Heart left ventricle (tissue), 16 donors: ENCODE measurements at regions not wholly inside any gene's neighbourhood (a gene's known extent, or its start where the extent isn't known, plus 50 kb on each side); places are given as distances from the start of the nearest gene placed in this dataset.

ENCODE experiments used
- ATAC-seq, 4 donors: fragments of 200-7000 bp; cut with Tn5 transposase; one replicate each; pipeline ENCODE4 v1.9.1; 2020 to 2022; ENCODE audit warnings: moderate library complexity in 4 of 4, mild to moderate bottlenecking in 3 of 4, moderate number of reproducible peaks in 1 of 4
- DNase-seq, 5 donors: peaks; one replicate each; pipeline ENCODE4 v3.0.0-alpha.2; 2020
- H3K27ac ChIP-seq, 12 donors: fragments of 200-600 bp; sonication (generic) in 4 of 12; one replicate each; pipeline versions ENCODE4 v1.5.0 to v1.8.0; 2016 to 2022; ENCODE audit warnings: mild to moderate bottlenecking in 2 of 12
- H3K27me3 ChIP-seq, 9 donors: fragments of 200-600 bp; sonication (generic) in 2 of 9; one replicate each; pipeline versions ENCODE4 v1.5.1 to v1.8.0; 2016 to 2022; ENCODE audit warnings: mild to moderate bottlenecking in 3 of 9
- H3K36me3 ChIP-seq, 9 donors: fragments of 200-600 bp; sonication (generic) in 2 of 9; one replicate each; pipeline versions ENCODE4 v1.5.0 to v1.8.0; 2018 to 2022; ENCODE audit warnings: mild to moderate bottlenecking in 2 of 9
- H3K4me1 ChIP-seq, 12 donors: fragments of 200-600 bp; sonication (generic) in 4 of 12; one replicate each; pipeline versions ENCODE4 v1.5.0 to v1.8.0; 2016 to 2022; ENCODE audit warnings: mild to moderate bottlenecking in 3 of 12
- H3K4me3 ChIP-seq, 12 donors: fragments of 200-600 bp; sonication (generic) in 4 of 12; one replicate each; pipeline versions ENCODE4 v1.5.0 to v1.8.0; 2017 to 2022; ENCODE audit warnings: mild to moderate bottlenecking in 9 of 12, moderate library complexity in 4 of 12
- H3K9me3 ChIP-seq, 12 donors: fragments of 200-600 bp; sonication (generic) in 4 of 12; one replicate each; pipeline versions ENCODE4 v1.5.0 to v1.8.0; 2016 to 2022; ENCODE audit warnings: mild to moderate bottlenecking in 1 of 12
- CTCF ChIP-seq, 12 donors: fragments of 200-600 bp; sonication (generic) in 4 of 12; IDR thresholded peaks; one replicate each; pipeline versions ENCODE4 v1.5.0 to v1.8.0; 2018 to 2022; ENCODE audit warnings: antibody characterized with exemption in 12 of 12, mild to moderate bottlenecking in 5 of 12
- POLR2A ChIP-seq, 2 donors: fragments of 450-650 bp; IDR thresholded peaks; one replicate each; pipeline ENCODE4 v1.6.1; 2017; ENCODE audit warnings: antibody characterized with exemption in 2 of 2, mild to moderate bottlenecking in 2 of 2, moderate library complexity in 2 of 2
- WGBS, 4 donors: extraction: QIAGEN DNeasy Blood & Tissue Kit in 2 of 4; methylation state at CpG; one replicate each; pipeline versions ENCODE4 v1.1.5 to v1.1.7; 2013 to 2018; 5-methylcytosine and 5-hydroxymethylcytosine counted together
- intact Hi-C, 10 donors: fragments of 100-400 bp; cut with DNase I; formaldehyde crosslinking; loops; one replicate each; pipeline versions ENCODE4 v1.11.1 to v1.14.2; 2022
- donor health status: ischemic (EF 13 %, LVEDD 7.1; RV severe dilation, severe dysfunction).
- donor health status: healthy with polysubstance abuse.
- donor health status: DM: no; HTN: yes; CAD: no.
- donor health status: DM: no; HTN: no; CAD: no.
- donor health status: ischemic (EF 25% LVEDD 6.9; RV normal size, moderate dysfunction).
- donor health status: ischemic (EF 25% LVEDD 5.7; RV mildly dilated, moderate dysfunction).
- donor health status: healthy.
- donor health status: DM: yes; HTN: yes; CAD: no.
- donor health status: ischemic (EF 35%, LVEDD 5.7; RV mildly dilated, moderate dysfunction).
- donor health status: nonischemic (EF 11% LVEDD 7.7; RV severe dilation, severe dysfunction).
- donor health status: DM: yes; HTN: yes; CAD: no.
- donor health status: PGD.
- donor health status: ischemic (EF 29% LVEDD 5.4; RV normal size, mild dysfunction).
- donor health status: nonischemic (EF 23%, LVEDD 6.1; RV moderate dilation, normal function).

DNA sequence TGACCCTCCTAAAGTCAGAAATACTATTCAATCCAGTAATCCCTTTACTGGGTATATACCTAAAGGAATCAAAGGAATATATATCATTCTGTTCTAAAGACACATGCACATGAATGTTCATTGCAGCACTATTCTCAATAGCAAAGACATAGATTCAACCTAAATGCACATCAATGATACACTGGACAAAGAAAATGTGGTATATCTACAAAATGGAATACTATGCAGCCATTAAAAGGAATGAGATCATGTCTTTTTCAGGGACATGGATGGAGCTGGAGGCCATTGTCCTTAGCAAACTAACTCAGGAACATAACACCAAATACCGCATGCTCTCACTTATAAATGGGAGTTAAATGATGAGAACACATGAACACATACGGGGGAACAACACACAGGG lies 306.0 kb upstream of the EPHA5 start:
- H3K36me3 ChIP-seq = no peaks in the 10 kb centered on the region
- peaks cover 0 to 23% (median 4%) of the 10 kb centered on the region in 12 donors for H3K9me3 ChIP-seq
- intact Hi-C loops = no loop called here
- H3K4me3 ChIP-seq = no peak overlapping the region
- TF ChIP-seq CTCF (IDR thresholded peaks at IDR 0.05) = no peak
- no peak for TF ChIP-seq POLR2A (IDR thresholded peaks at IDR 0.05)
- H3K4me1 ChIP-seq = no peaks in the 10 kb centered on the region
- no peak for DNase-seq
- WGBS, 4 donors = 83 to 89% (median 85%) methylated on average over 2 of the region's 2 CpGs
- no peak overlapping the region for H3K27ac ChIP-seq
- ATAC-seq = no peak
- no peaks in the 10 kb centered on the region for H3K27me3 ChIP-seq

DNA sequence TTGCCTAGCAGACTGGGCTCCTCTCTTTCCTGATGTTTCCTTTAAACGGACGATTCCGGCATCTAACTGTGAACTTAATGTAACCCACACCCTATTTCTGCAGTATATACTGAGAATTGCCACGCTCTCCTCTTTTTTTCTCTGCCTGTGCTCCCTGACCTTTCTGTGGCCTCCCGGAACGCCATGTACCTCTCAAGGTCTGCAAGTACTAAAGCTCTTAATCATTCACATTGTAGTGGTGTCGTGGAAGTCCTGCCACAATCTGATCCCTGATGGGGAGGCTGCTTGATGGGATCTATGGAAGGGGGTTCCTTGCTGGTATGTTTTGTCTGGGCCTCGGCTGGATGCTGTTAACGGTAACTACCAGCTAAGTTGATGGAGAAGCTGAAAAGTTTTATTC lies 302.9 kb upstream of the EPHA5 start:
- DNase-seq (no peak), ATAC-seq (no peak)
- TF ChIP-seq POLR2A (IDR thresholded peaks at IDR 0.05) (no peak), CTCF (IDR thresholded peaks at IDR 0.05) (no peak)
- WGBS, 4 donors = 58 to 70% (median 61%) methylated on average over 9 of the region's 9 CpGs
- Histone ChIP-seq H3K9me3 (peaks cover 0 to 19% (median 0%) of the 10 kb centered on the region in 12 donors), H3K4me3 (no peak overlapping the region), H3K4me1 (no peaks in the 10 kb centered on the region), H3K27ac (no peak overlapping the region), H3K27me3 (no peaks in the 10 kb centered on the region), H3K36me3 (no peaks in the 10 kb centered on the region)
- intact Hi-C loops = no loop called here

DNA sequence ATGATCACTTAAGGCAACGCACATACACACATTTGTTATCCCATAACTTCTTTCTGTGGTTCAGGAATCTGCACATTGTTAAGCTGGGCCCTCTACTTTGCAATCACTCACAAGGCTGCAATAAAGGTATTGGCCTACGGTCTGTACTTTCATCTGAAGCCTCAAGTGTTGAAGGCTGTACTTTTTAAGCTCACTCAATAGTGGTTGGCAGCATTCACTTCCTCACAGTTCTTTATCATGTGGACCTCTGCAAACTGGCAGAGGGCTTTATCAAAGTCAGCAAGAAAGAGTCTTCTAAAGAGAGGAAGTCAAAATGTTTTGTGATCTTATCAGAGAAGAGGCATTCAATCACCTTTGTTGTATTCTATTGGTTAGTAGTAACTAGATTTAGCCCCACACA lies 301.4 kb upstream of the EPHA5 start:
- intact Hi-C loops = no loop called here

DNA sequence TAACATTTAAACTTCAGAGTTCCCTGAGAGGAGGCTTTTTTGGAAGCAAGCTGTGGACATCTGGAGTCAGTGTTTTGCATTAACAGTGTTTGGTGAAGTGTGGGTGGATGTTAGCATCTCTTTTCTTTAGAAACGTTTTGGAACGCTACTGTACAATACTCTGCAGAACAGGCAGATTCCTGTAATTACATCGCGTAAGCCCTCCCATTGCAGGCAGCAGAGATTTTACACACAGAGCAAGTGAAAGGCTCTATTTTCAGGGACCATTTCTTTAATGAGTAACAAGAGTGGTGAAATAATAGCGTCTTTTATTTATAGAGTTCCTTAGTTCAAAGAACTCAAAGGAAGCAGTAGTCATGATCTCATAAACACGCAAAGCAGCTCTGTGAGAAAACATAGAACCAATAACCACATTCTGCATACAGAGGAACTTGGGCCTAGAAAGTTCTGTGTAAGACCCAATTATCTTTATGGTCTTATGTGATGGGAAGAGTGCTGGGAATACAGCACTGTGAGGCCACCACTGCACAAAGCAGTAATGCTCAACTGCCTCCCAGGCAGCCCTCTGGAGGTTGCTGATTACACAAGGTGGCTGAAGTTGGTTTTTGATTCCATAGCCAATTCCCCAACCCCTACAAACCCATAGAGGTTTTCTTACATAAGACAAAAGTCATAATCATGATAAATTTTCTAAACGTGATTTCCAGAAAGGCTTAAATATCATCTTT lies 298.7 kb upstream of the EPHA5 start:
- Histone ChIP-seq H3K4me3 (no peak overlapping the region), H3K27ac (no peak overlapping the region), H3K4me1 (no peaks in the 10 kb centered on the region), H3K9me3 (no peaks in the 10 kb centered on the region), H3K27me3 (no peaks in the 10 kb centered on the region), H3K36me3 (no peaks in the 10 kb centered on the region)
- DNase-seq (no peak), ATAC-seq (no peak)
- TF ChIP-seq POLR2A (IDR thresholded peaks at IDR 0.05) (no peak), CTCF (IDR thresholded peaks at IDR 0.05) (no peak)
- intact Hi-C loops = no loop called here
- WGBS, 4 donors = 60 to 71% (median 69%) methylated on average over 7 of the region's 7 CpGs

More for the DNA sequence above, 301.4 kb upstream of the EPHA5 start:
- Histone ChIP-seq H3K27me3 (no peaks in the 10 kb centered on the region), H3K9me3 (peaks cover 0 to 12% (median 0%) of the 10 kb centered on the region in 12 donors), H3K36me3 (no peaks in the 10 kb centered on the region), H3K4me3 (no peak overlapping the region), H3K27ac (no peak overlapping the region), H3K4me1 (no peaks in the 10 kb centered on the region)
- TF ChIP-seq POLR2A (IDR thresholded peaks at IDR 0.05) (no peak), CTCF (IDR thresholded peaks at IDR 0.05) (no peak)
- DNase-seq = no peak
- ATAC-seq = no peak
- WGBS, 4 donors = 35 to 50% (median 45%) methylated on average over 2 of the region's 2 CpGs
